DND-41 (cell line): ENCODE measurements at regions not wholly inside any gene's neighbourhood (a gene's known extent, or its start where the extent isn't known, plus 50 kb on each side); places are given as distances from the start of the nearest gene placed in this dataset.
"Not testable (repeated sequence)": the region's sequence is repeated elsewhere in the genome, so short reads cannot be mapped to it uniquely, and the experiment has no call there.

Experiments used
- ATAC-seq: fragments of 200-7000 bp; cut with Tn5 transposase; 3 replicates; pipeline ENCODE4 v1.9.1; 2021; ENCODE audit warnings: low read depth; ENCODE audit not compliant: insufficient read depth
- DNase-seq: peaks from one replicate; pipeline ENCODE4 v3.0.0-alpha.2; 2020
- H2AFZ ChIP-seq: 2 replicates; pipeline ENCODE4 v1.6.0; 2012; ENCODE audit warnings: low read depth, low read length
- H3K27ac ChIP-seq: 2 replicates; pipeline ENCODE4 v1.5.1; 2012; ENCODE audit warnings: low read length, inconsistent platforms
- H3K27me3 ChIP-seq: fragments of 200-600 bp; sonication (generic); 2 replicates; pipeline ENCODE4 v1.6.0; 2012; ENCODE audit warnings: low read length, mild to moderate bottlenecking, inconsistent platforms; ENCODE audit not compliant: insufficient read depth, poor library complexity
- H3K36me3 ChIP-seq: 2 replicates; pipeline ENCODE4 v1.5.1; 2012; ENCODE audit warnings: low read length, inconsistent platforms; ENCODE audit not compliant: insufficient read depth
- H3K4me1 ChIP-seq: 2 replicates; pipeline ENCODE4 v1.5.1; 2012; ENCODE audit warnings: mild to moderate bottlenecking, low read length; ENCODE audit not compliant: insufficient read depth
- H3K4me2 ChIP-seq: 2 replicates; pipeline ENCODE4 v1.6.0; 2012; ENCODE audit warnings: mild to moderate bottlenecking, moderate library complexity, low read length, inconsistent platforms; ENCODE audit not compliant: insufficient read depth
- H3K4me3 ChIP-seq, 2 experiments: fragments of 200-600 bp in 1 of 2; shearing (Covaris generic) in 1 of 2; 2 replicates each; pipeline ENCODE4 v1.5.1; 2012 to 2016; ENCODE audit warnings: inconsistent platforms in 2 of 2, low read length in 2 of 2, mild to moderate bottlenecking in 2 of 2, low read depth in 1 of 2, moderate library complexity in 1 of 2
- H3K79me2 ChIP-seq: 2 replicates; pipeline ENCODE4 v1.6.0; 2012; ENCODE audit warnings: low read length, inconsistent platforms; ENCODE audit not compliant: insufficient read depth
- H3K9ac ChIP-seq: 2 replicates; pipeline ENCODE4 v1.6.0; 2012; ENCODE audit warnings: low read depth, mild to moderate bottlenecking, inconsistent platforms, low read length, moderate library complexity
- H3K9me3 ChIP-seq: 2 replicates; pipeline ENCODE4 v1.5.1; 2012; ENCODE audit warnings: low read length, moderate library complexity, mild to moderate bottlenecking, inconsistent platforms; ENCODE audit not compliant: insufficient read depth, severe bottlenecking
- H4K20me1 ChIP-seq: 2 replicates; pipeline ENCODE4 v1.6.0; 2012; ENCODE audit warnings: low read length; ENCODE audit not compliant: insufficient read depth
- EZH2 ChIP-seq: IDR thresholded peaks from 3 replicates; pipeline ENCODE4 v1.6.1; 2012; ENCODE audit warnings: borderline replicate concordance, low read depth, mild to moderate bottlenecking, moderate library complexity, low read length, inconsistent platforms; ENCODE audit not compliant: severe bottlenecking
- TF ChIP-seq, protein P1 (sequence below): IDR thresholded peaks from 2 replicates; pipeline ENCODE4 v1.5.1; 2012; ENCODE audit warnings: borderline replicate concordance, low read length, moderate library complexity, mild to moderate bottlenecking; ENCODE audit not compliant: poor library complexity, severe bottlenecking; ENCODE audit errors: extremely low read depth

- H3K27me3 ChIP-seq = no peaks in the 10 kb centered on the region
- no peak overlapping the region for H3K4me3 ChIP-seq
- no peak overlapping the region for H3K27ac ChIP-seq
- TF ChIP-seq, protein P1, sequence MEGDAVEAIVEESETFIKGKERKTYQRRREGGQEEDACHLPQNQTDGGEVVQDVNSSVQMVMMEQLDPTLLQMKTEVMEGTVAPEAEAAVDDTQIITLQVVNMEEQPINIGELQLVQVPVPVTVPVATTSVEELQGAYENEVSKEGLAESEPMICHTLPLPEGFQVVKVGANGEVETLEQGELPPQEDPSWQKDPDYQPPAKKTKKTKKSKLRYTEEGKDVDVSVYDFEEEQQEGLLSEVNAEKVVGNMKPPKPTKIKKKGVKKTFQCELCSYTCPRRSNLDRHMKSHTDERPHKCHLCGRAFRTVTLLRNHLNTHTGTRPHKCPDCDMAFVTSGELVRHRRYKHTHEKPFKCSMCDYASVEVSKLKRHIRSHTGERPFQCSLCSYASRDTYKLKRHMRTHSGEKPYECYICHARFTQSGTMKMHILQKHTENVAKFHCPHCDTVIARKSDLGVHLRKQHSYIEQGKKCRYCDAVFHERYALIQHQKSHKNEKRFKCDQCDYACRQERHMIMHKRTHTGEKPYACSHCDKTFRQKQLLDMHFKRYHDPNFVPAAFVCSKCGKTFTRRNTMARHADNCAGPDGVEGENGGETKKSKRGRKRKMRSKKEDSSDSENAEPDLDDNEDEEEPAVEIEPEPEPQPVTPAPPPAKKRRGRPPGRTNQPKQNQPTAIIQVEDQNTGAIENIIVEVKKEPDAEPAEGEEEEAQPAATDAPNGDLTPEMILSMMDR = no peak
- no peak for TF ChIP-seq EZH2
- H3K79me2 ChIP-seq = no peaks in the 10 kb centered on the region
- DNase-seq (no peak), ATAC-seq (no peak)
- H2AFZ ChIP-seq = no peak overlapping the region
- no peaks in the 10 kb centered on the region for H3K36me3 ChIP-seq
- H3K4me1 ChIP-seq = no peaks in the 10 kb centered on the region
- no peaks in the 10 kb centered on the region for H3K9me3 ChIP-seq
- H4K20me1 ChIP-seq = no peaks in the 10 kb centered on the region
- no peak overlapping the region for H3K9ac ChIP-seq
- H3K4me2 ChIP-seq = no peak overlapping the region
These were observed 354.2 kb upstream of the DPP6 start for GRCh38 chr7:153698046-153698445.

DNA sequence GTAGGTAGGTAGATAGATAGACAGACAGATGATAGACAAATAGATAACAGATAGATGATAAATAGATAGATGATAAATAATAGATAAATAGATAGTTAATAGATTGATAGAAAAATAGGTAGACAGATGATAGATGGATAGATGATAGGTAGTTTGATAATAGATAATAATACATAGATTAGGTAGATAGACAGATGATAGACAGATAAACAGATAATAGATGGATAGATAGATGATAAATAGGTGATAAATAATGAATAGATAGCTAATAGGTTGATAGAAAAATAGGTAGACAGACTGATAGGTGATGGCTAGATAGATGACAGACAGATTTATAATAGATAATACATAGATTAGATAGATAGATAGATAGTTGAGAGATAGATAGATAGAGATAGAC is 350.5 kb upstream of the DPP6 start:
- DNase-seq (no peak), ATAC-seq (no peak)
- Histone ChIP-seq H3K4me3 (no peak overlapping the region), H3K4me2 (no peak overlapping the region), H3K9me3 (no peaks in the 10 kb centered on the region), H3K9ac (no peak overlapping the region), H3K79me2 (no peaks in the 10 kb centered on the region), H3K36me3 (no peaks in the 10 kb centered on the region), H3K4me1 (no peaks in the 10 kb centered on the region), H2AFZ (no peak overlapping the region), H4K20me1 (no peaks in the 10 kb centered on the region), H3K27me3 (no peaks in the 10 kb centered on the region), H3K27ac (no peak overlapping the region)
- TF ChIP-seq, protein P1 = no peak
- no peak for TF ChIP-seq EZH2

DNA sequence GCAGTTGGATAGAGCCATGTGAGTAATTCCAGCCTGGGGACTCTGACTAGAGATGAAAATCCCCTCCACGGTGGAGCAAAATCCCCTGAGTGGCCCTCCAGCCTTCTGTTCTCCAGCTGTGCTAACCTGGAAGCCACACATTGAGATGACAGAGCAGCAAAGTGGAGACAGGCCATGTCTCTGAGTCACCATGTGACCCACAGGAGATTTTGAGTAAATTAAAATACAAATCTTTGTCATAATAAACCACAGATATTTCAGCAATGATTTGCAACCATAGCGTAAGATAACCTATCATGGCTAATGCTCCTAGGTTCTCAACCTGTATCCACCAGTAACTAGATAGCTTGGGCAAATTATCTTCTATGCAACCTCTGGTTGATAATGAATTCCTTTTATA is 328.3 kb upstream of the DPP6 start:
- not testable (repeated sequence) for H3K4me2 ChIP-seq, H3K27me3 ChIP-seq, H3K4me1 ChIP-seq, H4K20me1 ChIP-seq, H3K36me3 ChIP-seq, DNase-seq, H3K9me3 ChIP-seq, H3K27ac ChIP-seq, H3K9ac ChIP-seq, ATAC-seq, H3K79me2 ChIP-seq, H2AFZ ChIP-seq, H3K4me3 ChIP-seq

GRCh38 chr7:153731504-153731903 is 320.7 kb upstream of the DPP6 start:
- H2AFZ ChIP-seq, H4K20me1 ChIP-seq, ATAC-seq, DNase-seq, H3K9me3 ChIP-seq, H3K27me3 ChIP-seq, H3K27ac ChIP-seq, H3K79me2 ChIP-seq, H3K36me3 ChIP-seq, H3K9ac ChIP-seq, H3K4me3 ChIP-seq, H3K4me1 ChIP-seq, H3K4me2 ChIP-seq: not testable (repeated sequence)

DNA sequence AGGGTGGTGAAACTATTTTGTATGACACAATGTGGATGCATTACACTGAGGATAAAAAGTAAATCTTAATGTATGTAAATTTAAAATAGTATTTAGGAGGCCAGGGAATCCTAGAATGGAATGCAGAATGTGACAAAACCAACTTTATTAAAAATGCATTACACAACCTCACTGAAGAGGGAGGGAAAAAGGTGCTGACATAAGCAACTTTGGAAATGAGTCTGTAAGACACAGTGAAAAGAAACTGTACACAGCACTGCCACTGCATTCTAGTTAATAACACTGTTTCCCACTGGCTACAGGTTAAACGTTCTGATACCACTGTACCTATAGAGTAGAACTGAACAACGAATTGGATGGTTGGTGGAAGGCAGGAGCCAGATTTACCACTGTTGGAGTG is 308.8 kb upstream of the DPP6 start:
- not testable (repeated sequence) for H2AFZ ChIP-seq, DNase-seq, H3K27ac ChIP-seq, H3K36me3 ChIP-seq, H3K9ac ChIP-seq, H4K20me1 ChIP-seq, H3K27me3 ChIP-seq, H3K4me2 ChIP-seq, ATAC-seq, H3K4me1 ChIP-seq, H3K9me3 ChIP-seq, H3K79me2 ChIP-seq, H3K4me3 ChIP-seq

GRCh38 chr7:153747969-153748368 is 304.2 kb upstream of the DPP6 start:
- not testable (repeated sequence) for H3K36me3 ChIP-seq, H3K9me3 ChIP-seq, DNase-seq, H3K4me1 ChIP-seq, H3K27ac ChIP-seq, H3K4me3 ChIP-seq, H2AFZ ChIP-seq, H3K4me2 ChIP-seq, H3K79me2 ChIP-seq, ATAC-seq, H3K9ac ChIP-seq, H4K20me1 ChIP-seq, H3K27me3 ChIP-seq

GRCh38 chr7:153748885-153749284 is 303.3 kb upstream of the DPP6 start:
- not testable (repeated sequence) for H3K4me2 ChIP-seq, H3K9me3 ChIP-seq, H4K20me1 ChIP-seq, H3K36me3 ChIP-seq, H3K9ac ChIP-seq, H2AFZ ChIP-seq, H3K79me2 ChIP-seq, ATAC-seq, DNase-seq, H3K27me3 ChIP-seq, H3K4me1 ChIP-seq, H3K4me3 ChIP-seq, H3K27ac ChIP-seq
